ENCODE measurements at regions not wholly inside any gene's neighbourhood (a gene's known extent, or its start where the extent isn't known, plus 50 kb on each side); places are given as distances from the start of the nearest gene placed in this dataset.
"Not testable (repeated sequence)": the region's sequence is repeated elsewhere in the genome, so short reads cannot be mapped to it uniquely, and the experiment has no call there.

GRCh38 chr19:32063601-32064000 is 281.8 kb upstream of the ZNF507 start:
- no peak overlapping the region for H3K27ac ChIP-seq (ENCODE audit: low read depth, low read length)
- H3K27me3 ChIP-seq (ENCODE audit: control insufficient read depth, insufficient read depth, low read length): no peaks in the 10 kb centered on the region
- no peak overlapping the region for H3K4me3 ChIP-seq (ENCODE audit: low read depth, low read length)
- no peak for DNase-seq (ENCODE audit: low read depth in 4 of 6, low spot score in 6 of 6)
- no peaks in the 10 kb centered on the region for H3K9me3 ChIP-seq (ENCODE audit: control insufficient read depth, insufficient read depth, low read length)
- no peaks in the 10 kb centered on the region for H3K36me3 ChIP-seq (ENCODE audit: control insufficient read depth, insufficient read depth, low read length)
- peaks cover 5% of the 10 kb centered on the region for H3K4me1 ChIP-seq (ENCODE audit: control insufficient read depth, insufficient read depth, low read length)
- 82% methylated on average over 10 of the region's 10 CpGs for WGBS (ENCODE audit: insufficient coverage)

- H3K36me3 ChIP-seq (ENCODE audit: control insufficient read depth, insufficient read depth, low read length): no peaks in the 10 kb centered on the region
- H3K4me1 ChIP-seq (ENCODE audit: control insufficient read depth, insufficient read depth, low read length): peaks cover 5% of the 10 kb centered on the region
- H3K27me3 ChIP-seq (ENCODE audit: control insufficient read depth, insufficient read depth, low read length): no peaks in the 10 kb centered on the region
- WGBS (ENCODE audit: insufficient coverage): 100% methylated on average over 3 of the region's 3 CpGs
- H3K4me3 ChIP-seq (ENCODE audit: low read depth, low read length): no peak overlapping the region
- no peak overlapping the region for H3K27ac ChIP-seq (ENCODE audit: low read depth, low read length)
- no peaks in the 10 kb centered on the region for H3K9me3 ChIP-seq (ENCODE audit: control insufficient read depth, insufficient read depth, low read length)
- DNase-seq (ENCODE audit: low read depth in 4 of 6, low spot score in 6 of 6): no peak
Measured at GRCh38 chr19:32066056-32066455, 279.4 kb upstream of the ZNF507 start.

GRCh38 chr19:32067685-32068084 is 277.7 kb upstream of the ZNF507 start:
- H3K4me1 ChIP-seq (ENCODE audit: control insufficient read depth, insufficient read depth, low read length): peaks cover 5% of the 10 kb centered on the region
- no peaks in the 10 kb centered on the region for H3K9me3 ChIP-seq (ENCODE audit: control insufficient read depth, insufficient read depth, low read length)
- H3K27me3 ChIP-seq (ENCODE audit: control insufficient read depth, insufficient read depth, low read length): no peaks in the 10 kb centered on the region
- WGBS (ENCODE audit: insufficient coverage): 59% methylated on average over 5 of the region's 5 CpGs
- H3K27ac ChIP-seq (ENCODE audit: low read depth, low read length): no peak overlapping the region
- no peaks in the 10 kb centered on the region for H3K36me3 ChIP-seq (ENCODE audit: control insufficient read depth, insufficient read depth, low read length)
- H3K4me3 ChIP-seq (ENCODE audit: low read depth, low read length): no peak overlapping the region
- DNase-seq (ENCODE audit: low read depth in 4 of 6, low spot score in 6 of 6): peak in 1 of 6 donors; percentile 57

- WGBS (ENCODE audit: insufficient coverage): no CpG with 5 or more reads among the region's 7 CpGs
- H3K27me3 ChIP-seq (ENCODE audit: control insufficient read depth, insufficient read depth, low read length): no peaks in the 10 kb centered on the region
- no peak overlapping the region for H3K4me3 ChIP-seq (ENCODE audit: low read depth, low read length)
Measured at GRCh38 chr19:32068793-32069192, 276.6 kb upstream of the ZNF507 start.

GRCh38 chr19:32070101-32070500 is 275.3 kb upstream of the ZNF507 start:
- no peaks in the 10 kb centered on the region for H3K9me3 ChIP-seq (ENCODE audit: control insufficient read depth, insufficient read depth, low read length)
- no peak overlapping the region for H3K4me3 ChIP-seq (ENCODE audit: low read depth, low read length)
- H3K27me3 ChIP-seq (ENCODE audit: control insufficient read depth, insufficient read depth, low read length): no peaks in the 10 kb centered on the region
- no peak for DNase-seq (ENCODE audit: low read depth in 4 of 6, low spot score in 6 of 6)
- H3K4me1 ChIP-seq (ENCODE audit: control insufficient read depth, insufficient read depth, low read length): peaks cover 5% of the 10 kb centered on the region
- no peak overlapping the region for H3K27ac ChIP-seq (ENCODE audit: low read depth, low read length)
- 84% methylated on average over 6 of the region's 13 CpGs for WGBS (ENCODE audit: insufficient coverage)
- H3K36me3 ChIP-seq (ENCODE audit: control insufficient read depth, insufficient read depth, low read length): no peaks in the 10 kb centered on the region

More at GRCh38 chr19:32068793-32069192, 276.6 kb upstream of the ZNF507 start:
- no peaks in the 10 kb centered on the region for H3K36me3 ChIP-seq (ENCODE audit: control insufficient read depth, insufficient read depth, low read length)
- H3K9me3 ChIP-seq (ENCODE audit: control insufficient read depth, insufficient read depth, low read length): no peaks in the 10 kb centered on the region
- no peak overlapping the region for H3K27ac ChIP-seq (ENCODE audit: low read depth, low read length)
- DNase-seq (ENCODE audit: low read depth in 4 of 6, low spot score in 6 of 6): no peak
- peaks cover 5% of the 10 kb centered on the region for H3K4me1 ChIP-seq (ENCODE audit: control insufficient read depth, insufficient read depth, low read length)

GRCh38 chr19:32082028-32082427 is 263.4 kb upstream of the ZNF507 start:
- DNase-seq (ENCODE audit: low read depth in 4 of 6, low spot score in 6 of 6): no peak
- Histone ChIP-seq H3K36me3 (ENCODE audit: control insufficient read depth, insufficient read depth, low read length) (no peaks in the 10 kb centered on the region), H3K27me3 (ENCODE audit: control insufficient read depth, insufficient read depth, low read length) (no peaks in the 10 kb centered on the region), H3K4me1 (ENCODE audit: control insufficient read depth, insufficient read depth, low read length) (no peaks in the 10 kb centered on the region), H3K9me3 (ENCODE audit: control insufficient read depth, insufficient read depth, low read length) (no peaks in the 10 kb centered on the region), H3K4me3 (ENCODE audit: low read depth, low read length) (no peak overlapping the region), H3K27ac (ENCODE audit: low read depth, low read length) (no peak overlapping the region)
- WGBS (ENCODE audit: insufficient coverage): 30% methylated on average over 7 of the region's 9 CpGs

GRCh38 chr19:32084756-32085363 is 260.6 kb upstream of the ZNF507 start:
- DNase-seq (ENCODE audit: low read depth in 4 of 6, low spot score in 6 of 6); H3K4me1 ChIP-seq (ENCODE audit: control insufficient read depth, insufficient read depth, low read length); H3K27ac ChIP-seq (ENCODE audit: low read depth, low read length); H3K9me3 ChIP-seq (ENCODE audit: control insufficient read depth, insufficient read depth, low read length); H3K4me3 ChIP-seq (ENCODE audit: low read depth, low read length); H3K36me3 ChIP-seq (ENCODE audit: control insufficient read depth, insufficient read depth, low read length); H3K27me3 ChIP-seq (ENCODE audit: control insufficient read depth, insufficient read depth, low read length): not testable (repeated sequence)
- 92% methylated on average over 1 of the region's 1 CpG for WGBS (ENCODE audit: insufficient coverage)

- Histone ChIP-seq H3K36me3 (ENCODE audit: control insufficient read depth, insufficient read depth, low read length) (no peaks in the 10 kb centered on the region), H3K4me3 (ENCODE audit: low read depth, low read length) (no peak overlapping the region), H3K4me1 (ENCODE audit: control insufficient read depth, insufficient read depth, low read length) (peaks cover 11% of the 10 kb centered on the region), H3K9me3 (ENCODE audit: control insufficient read depth, insufficient read depth, low read length) (no peaks in the 10 kb centered on the region), H3K27me3 (ENCODE audit: control insufficient read depth, insufficient read depth, low read length) (no peaks in the 10 kb centered on the region), H3K27ac (ENCODE audit: low read depth, low read length) (no peak overlapping the region)
- peak in 2 of 6 donors; percentile 40 to 79 for DNase-seq (ENCODE audit: low read depth in 4 of 6, low spot score in 6 of 6)
- 19% methylated on average over 7 of the region's 12 CpGs for WGBS (ENCODE audit: insufficient coverage)
Measured at GRCh38 chr19:32091241-32091640, 254.2 kb upstream of the ZNF507 start.

GRCh38 chr19:32097011-32097410 is 248.4 kb upstream of the ZNF507 start:
- no CpG with 5 or more reads among the region's 4 CpGs for WGBS (ENCODE audit: insufficient coverage)

GRCh38 chr19:32097620-32098019 is 247.8 kb upstream of the ZNF507 start:
- no peaks in the 10 kb centered on the region for H3K9me3 ChIP-seq (ENCODE audit: control insufficient read depth, insufficient read depth, low read length)
- no peak for DNase-seq (ENCODE audit: low read depth in 4 of 6, low spot score in 6 of 6)
- no CpG with 5 or more reads among the region's 2 CpGs for WGBS (ENCODE audit: insufficient coverage)
- no peaks in the 10 kb centered on the region for H3K36me3 ChIP-seq (ENCODE audit: control insufficient read depth, insufficient read depth, low read length)
- H3K27ac ChIP-seq (ENCODE audit: low read depth, low read length): no peak overlapping the region
- H3K4me3 ChIP-seq (ENCODE audit: low read depth, low read length): no peak overlapping the region
- H3K27me3 ChIP-seq (ENCODE audit: control insufficient read depth, insufficient read depth, low read length): no peaks in the 10 kb centered on the region
- no peaks in the 10 kb centered on the region for H3K4me1 ChIP-seq (ENCODE audit: control insufficient read depth, insufficient read depth, low read length)

More at GRCh38 chr19:32097011-32097410, 248.4 kb upstream of the ZNF507 start:
- Histone ChIP-seq H3K4me3 (ENCODE audit: low read depth, low read length) (no peak overlapping the region), H3K4me1 (ENCODE audit: control insufficient read depth, insufficient read depth, low read length) (no peaks in the 10 kb centered on the region), H3K27me3 (ENCODE audit: control insufficient read depth, insufficient read depth, low read length) (no peaks in the 10 kb centered on the region), H3K27ac (ENCODE audit: low read depth, low read length) (no peak overlapping the region), H3K36me3 (ENCODE audit: control insufficient read depth, insufficient read depth, low read length) (no peaks in the 10 kb centered on the region), H3K9me3 (ENCODE audit: control insufficient read depth, insufficient read depth, low read length) (no peaks in the 10 kb centered on the region)
- DNase-seq (ENCODE audit: low read depth in 4 of 6, low spot score in 6 of 6): peak in 2 of 6 donors; percentile 21 to 78

All from spinal cord (tissue), 9 donors.